GM10266 (cell line): ENCODE measurements at regions not wholly inside any gene's neighbourhood (a gene's known extent, or its start where the extent isn't known, plus 50 kb on each side); places are given as distances from the start of the nearest gene placed in this dataset.
"Not testable (repeated sequence)": the region's sequence is repeated elsewhere in the genome, so short reads cannot be mapped to it uniquely, and the experiment has no call there.

Source experiments
- DNase-seq: peaks from one replicate; pipeline ENCODE4 v3.0.0; 2012; ENCODE audit errors: extremely low spot score
- CTCF ChIP-seq: IDR thresholded peaks from 2 replicates; pipeline ENCODE4 v1.5.1; 2012; ENCODE audit warnings: mild to moderate bottlenecking, low read depth; ENCODE audit not compliant: control insufficient read depth, insufficient read depth; ENCODE audit errors: missing control alignments

- no peak for TF ChIP-seq CTCF
These were observed 296.2 kb upstream of the SMIM21 start for GRCh38 chr18:75723521-75724340.

GRCh38 chr18:75714766-75715165 lies 287.3 kb upstream of the SMIM21 start:
- TF ChIP-seq CTCF = no peak
- DNase-seq = no peak

More at GRCh38 chr18:75723521-75724340, 296.2 kb upstream of the SMIM21 start:
- DNase-seq = no peak

GRCh38 chr18:75712124-75712867 lies 284.8 kb upstream of the SMIM21 start:
- DNase-seq = not testable (repeated sequence)

- TF ChIP-seq CTCF = no peak
- DNase-seq = no peak
These were observed 273.1 kb upstream of the SMIM21 start for GRCh38 chr18:75700561-75700960.

GRCh38 chr18:75698861-75699260 lies 271.4 kb upstream of the SMIM21 start:
- DNase-seq = no peak
- no peak for TF ChIP-seq CTCF

GRCh38 chr18:75697493-75697892 lies 270.0 kb upstream of the SMIM21 start:
- TF ChIP-seq CTCF = no peak
- no peak for DNase-seq

- no peak for DNase-seq
- no peak for TF ChIP-seq CTCF
These were observed 268.9 kb upstream of the SMIM21 start for GRCh38 chr18:75696391-75696790.

- DNase-seq = no peak
- no peak for TF ChIP-seq CTCF
These were observed 266.8 kb upstream of the SMIM21 start for GRCh38 chr18:75694292-75694691.
